Activated B cell treated with CpG ODN at 0.5 μM for 24 hours (primary cell): ENCODE measurements at regions not wholly inside any gene's neighbourhood (a gene's known extent, or its start where the extent isn't known, plus 50 kb on each side); places are given as distances from the start of the nearest gene placed in this dataset.

Experiments used
- ATAC-seq: fragments of 200-7000 bp; cut with Tn5 transposase; one replicate; pipeline ENCODE4 v1.10.0; 2021; ENCODE audit warnings: low read depth, mild to moderate bottlenecking, moderate library complexity
- CTCF ChIA-PET: fragments of 350-600 bp; sonication (Branson Sonifier 250); formaldehyde crosslinking; loops from one replicate; lab custom pipeline; 2021; ENCODE audit warnings: antibody characterized with exemption; lab: Charles Lee
- POLR2A ChIA-PET: fragments of 350-600 bp; sonication (Branson Sonifier 250); formaldehyde crosslinking; loops from one replicate; lab custom pipeline; 2021; ENCODE audit warnings: antibody characterized with exemption; lab: Charles Lee
- DNase-seq: peaks from one replicate; pipeline ENCODE4 v3.0.0; 2022
- H3K27ac Mint-ChIP-seq: one replicate; pipeline ENCODE4 v1.8.0; 2020; ENCODE audit warnings: mixed read lengths
- H3K27me3 Mint-ChIP-seq: one replicate; pipeline ENCODE4 v1.8.0; 2021; ENCODE audit warnings: mixed read lengths
- H3K36me3 Mint-ChIP-seq: one replicate; pipeline ENCODE4 v1.8.0; 2021; ENCODE audit warnings: low read depth, mixed read lengths
- H3K4me1 Mint-ChIP-seq: one replicate; pipeline ENCODE4 v1.8.0; 2021; ENCODE audit warnings: mixed read lengths
- H3K4me3 Mint-ChIP-seq: one replicate; pipeline ENCODE4 v1.8.0; 2020; ENCODE audit warnings: mild to moderate bottlenecking, mixed read lengths
- H3K9me3 Mint-ChIP-seq: one replicate; pipeline ENCODE4 v1.8.0; 2020; ENCODE audit warnings: mixed read lengths
- CTCF ChIP-seq: fragments of 200-600 bp; IDR thresholded peaks from one replicate; pipeline ENCODE4 v1.8.0; 2022; ENCODE audit warnings: antibody characterized with exemption, mild to moderate bottlenecking
- intact Hi-C: fragments of 100-400 bp; cut with micrococcal nuclease; formaldehyde crosslinking; loops from one replicate; pipeline ENCODE4 v1.15.1; 2024

DNA sequence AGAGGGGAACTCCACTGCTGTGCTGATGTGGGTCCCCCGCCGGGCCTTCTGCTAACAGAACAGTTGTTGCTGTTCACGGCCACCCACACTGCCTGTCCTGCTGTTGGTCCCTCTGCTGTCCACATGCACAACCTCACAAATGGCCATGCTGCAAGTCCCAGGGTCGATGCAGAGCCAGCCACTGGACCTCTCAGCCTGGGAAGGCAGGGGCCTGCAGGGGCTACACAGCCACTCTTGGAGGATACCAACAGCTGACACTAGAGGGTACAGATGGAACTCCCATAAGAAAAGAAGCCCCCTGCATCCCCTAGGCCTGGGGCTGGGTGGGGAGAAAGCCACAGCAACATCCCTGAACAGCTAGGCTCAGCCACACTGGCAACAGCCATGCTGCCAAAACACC lies 104.4 kb upstream of the IQSEC1 start:
- H3K36me3 Mint-ChIP-seq: peaks cover 8% of the 10 kb centered on the region
- H3K4me1 Mint-ChIP-seq: no peaks in the 10 kb centered on the region
- ATAC-seq (no peak), DNase-seq (no peak)
- no peak overlapping the region for H3K27ac Mint-ChIP-seq
- POLR2A ChIA-PET: no interaction called here
- H3K9me3 Mint-ChIP-seq: peaks cover 18% of the 10 kb centered on the region
- CTCF ChIA-PET: no interaction called here
- intact Hi-C loops: no loop called here
- H3K4me3 Mint-ChIP-seq: no peak overlapping the region
- H3K27me3 Mint-ChIP-seq: peaks cover 4% of the 10 kb centered on the region
- no peak for TF ChIP-seq CTCF

DNA sequence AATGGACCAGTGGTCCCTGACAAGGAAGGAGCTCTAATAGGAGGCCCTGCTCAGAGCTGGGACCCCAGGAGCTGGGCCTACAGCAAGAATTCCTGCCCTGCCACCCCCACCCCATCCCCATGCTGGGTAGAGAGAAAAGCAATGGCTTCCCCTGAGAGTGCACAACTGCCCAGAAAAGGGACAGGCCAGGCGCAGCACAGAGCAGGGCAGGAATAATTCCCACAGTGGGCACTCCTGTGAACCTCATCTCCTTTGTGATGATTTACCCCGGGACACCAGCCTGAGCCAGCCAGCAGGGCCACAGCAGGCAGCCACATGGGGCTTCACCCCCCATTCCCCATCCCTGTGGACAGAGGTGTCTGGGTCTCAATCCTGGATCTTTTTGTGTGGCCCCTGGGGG lies 104.0 kb upstream of the IQSEC1 start:
- CTCF ChIA-PET: no interaction called here
- Mint-ChIP-seq H3K9me3 (peaks cover 18% of the 10 kb centered on the region), H3K4me3 (no peak overlapping the region), H3K36me3 (peaks cover 8% of the 10 kb centered on the region), H3K4me1 (no peaks in the 10 kb centered on the region), H3K27ac (no peak overlapping the region), H3K27me3 (peaks cover 2% of the 10 kb centered on the region)
- no peak for TF ChIP-seq CTCF
- intact Hi-C loops: no loop called here
- POLR2A ChIA-PET: no interaction called here
- no peak for DNase-seq
- ATAC-seq: no peak

GRCh38 chr3:13176445-13176844 lies 103.2 kb upstream of the IQSEC1 start:
- Mint-ChIP-seq H3K27ac (no peak overlapping the region), H3K9me3 (peaks cover 18% of the 10 kb centered on the region), H3K27me3 (peaks cover 2% of the 10 kb centered on the region), H3K4me1 (no peaks in the 10 kb centered on the region), H3K4me3 (no peak overlapping the region), H3K36me3 (peaks cover 8% of the 10 kb centered on the region)
- ATAC-seq (no peak), DNase-seq (no peak)
- no peak for TF ChIP-seq CTCF
- ChIA-PET CTCF (no interaction called here), POLR2A (interaction anchor here (0.7 kb wide), 1 partner anchor 15 kb away, joined by 3 read pairs; no protein-coding TSS in a partner anchor)
- intact Hi-C loops: no loop called here

DNA sequence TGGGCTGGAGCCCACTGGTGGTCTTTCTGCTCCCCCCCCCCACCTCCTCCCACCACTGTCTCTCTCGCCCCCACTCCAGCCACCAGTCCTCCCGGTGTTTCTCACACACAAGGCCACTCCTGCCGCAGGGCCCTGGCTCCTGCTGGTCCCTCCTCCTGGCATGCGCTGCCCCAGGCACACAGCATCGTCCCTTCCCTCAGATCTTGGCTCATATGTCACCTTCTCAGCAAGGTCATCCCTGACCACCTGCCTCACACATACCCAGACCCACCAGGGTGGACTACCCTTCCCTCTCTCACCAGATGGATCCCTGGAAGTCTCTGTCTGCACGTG lies 101.5 kb upstream of the IQSEC1 start:
- Mint-ChIP-seq H3K9me3 (peaks cover 13% of the 10 kb centered on the region), H3K27me3 (peaks cover 2% of the 10 kb centered on the region), H3K27ac (no peak overlapping the region), H3K36me3 (peaks cover 8% of the 10 kb centered on the region), H3K4me3 (no peak overlapping the region), H3K4me1 (peaks cover 2% of the 10 kb centered on the region)
- POLR2A ChIA-PET: no interaction called here
- ATAC-seq (no peak), DNase-seq (no peak)
- intact Hi-C loops: no loop called here
- CTCF ChIA-PET: interaction anchor here (0.6 kb wide), 1 partner anchor 476 kb away, joined by 3 read pairs; no protein-coding TSS in a partner anchor
- no peak for TF ChIP-seq CTCF

GRCh38 chr3:13174011-13174802 lies 101.0 kb upstream of the IQSEC1 start:
- CTCF ChIA-PET: no interaction called here
- H3K36me3 Mint-ChIP-seq: peaks cover 8% of the 10 kb centered on the region
- DNase-seq: no peak
- H3K9me3 Mint-ChIP-seq: peaks cover 12% of the 10 kb centered on the region
- POLR2A ChIA-PET: no interaction called here
- H3K27ac Mint-ChIP-seq: no peak overlapping the region
- intact Hi-C loops: no loop called here
- TF ChIP-seq CTCF: no peak
- peaks cover 2% of the 10 kb centered on the region for H3K4me1 Mint-ChIP-seq
- ATAC-seq: no peak
- no peak overlapping the region for H3K4me3 Mint-ChIP-seq
- H3K27me3 Mint-ChIP-seq: peaks cover 2% of the 10 kb centered on the region
